GM18858 (cell line): ENCODE measurements at regions not wholly inside any gene's neighbourhood (a gene's known extent, or its start where the extent isn't known, plus 50 kb on each side); places are given as distances from the start of the nearest gene placed in this dataset.

ENCODE experiments used
- ATAC-seq: cut with Tn5 transposase; IDR thresholded peaks from one replicate; pipeline ENCODE4 v1.9.1; 2021; ENCODE audit not compliant: unreplicated experiment

- ATAC-seq, result no peak
Measured at GRCh38 chr10:60443346-60443745, 53.7 kb upstream of the ANK3 start.

- no peak for ATAC-seq
Measured at GRCh38 chr10:60441515-60441914, 51.8 kb upstream of the ANK3 start.

GRCh38 chr10:60439641-60440040, 50.0 kb upstream of the ANK3 start:
- ATAC-seq, result no peak
